ENCODE measurements at regions not wholly inside any gene's neighbourhood (a gene's known extent, or its start where the extent isn't known, plus 50 kb on each side); places are given as distances from the start of the nearest gene placed in this dataset.
A peak's percentile ranks its signal among the peaks of the same experiment; 100 is the strongest.

GRCh38 chr12:125704803-125705202, 639.6 kb downstream of the AACS start:
- Histone ChIP-seq H3K18ac (ENCODE audit: low read length) (no peak overlapping the region), H3K4me2 (ENCODE audit: insufficient read depth, low read length, poor library complexity, severe bottlenecking) (no peak overlapping the region), H3K36me3 (replicated peaks in 1 of 2; ENCODE audit: control insufficient read depth in 2 of 2, insufficient read depth in 2 of 2, low read length in 2 of 2) (no peaks in the 10 kb centered on the region), H3K27ac (replicated peaks; ENCODE audit: low read length) (no peak overlapping the region), H2BK5ac (ENCODE audit: low read length) (no peak overlapping the region), H4K91ac (ENCODE audit: low read depth, low read length, poor library complexity) (no peak overlapping the region), H3K9ac (ENCODE audit: low read depth, low read length, poor library complexity) (no peak overlapping the region), H3K79me1 (ENCODE audit: low read depth, low read length) (no peaks in the 10 kb centered on the region), H2BK120ac (ENCODE audit: low read depth, low read length) (no peak overlapping the region), H3K4ac (ENCODE audit: low read length) (no peak overlapping the region), H2AK5ac (ENCODE audit: low read depth, low read length) (no peak overlapping the region), H3K4me3 (ENCODE audit: low read length in 2 of 2) (no peak overlapping the region), H3K9me3 (replicated peaks in 1 of 2; ENCODE audit: control insufficient read depth in 2 of 2, insufficient read depth in 1 of 2, low read depth in 1 of 2, low read length in 2 of 2) (no peaks in the 10 kb centered on the region), H2AFZ (ENCODE audit: low read length) (no peak overlapping the region), H3K4me1 (ENCODE audit: control insufficient read depth in 2 of 2, insufficient read depth in 1 of 2, low read depth in 1 of 2, low read length in 2 of 2) (no peaks in the 10 kb centered on the region), H2BK15ac (ENCODE audit: low read length) (no peak overlapping the region), H3K23ac (ENCODE audit: low read depth, low read length, poor library complexity) (no peak overlapping the region), H2BK12ac (ENCODE audit: low read length) (no peak overlapping the region), H3K14ac (ENCODE audit: low read length) (no peak overlapping the region), H3K27me3 (ENCODE audit: control insufficient read depth in 3 of 3, insufficient read depth in 3 of 3, low read depth in 1 of 3, low read length in 3 of 3) (no peaks in the 10 kb centered on the region), H4K8ac (ENCODE audit: low read depth, low read length) (no peak overlapping the region)
- no peak for DNase-seq (ENCODE audit: low spot score)
- WGBS, 2 donors (ENCODE audit: extremely low coverage in 2 of 2, insufficient read length in 2 of 2, insufficient replicate concordance in 1 of 2): no CpG with 5 or more reads among the region's 3 CpGs

GRCh38 chr12:125720961-125721360, 655.7 kb downstream of the AACS start:
- Histone ChIP-seq H2BK12ac (ENCODE audit: low read length) (no peak overlapping the region), H3K27me3 (ENCODE audit: control insufficient read depth in 3 of 3, insufficient read depth in 3 of 3, low read depth in 1 of 3, low read length in 3 of 3) (peaks cover 0 to 2% (median 0%) of the 10 kb centered on the region in 3 experiments), H2BK5ac (ENCODE audit: low read length) (no peak overlapping the region), H2BK15ac (ENCODE audit: low read length) (no peak overlapping the region), H3K4me1 (ENCODE audit: control insufficient read depth in 2 of 2, insufficient read depth in 1 of 2, low read depth in 1 of 2, low read length in 2 of 2) (peaks cover 0 to 2% of the 10 kb centered on the region in 2 donors), H4K8ac (ENCODE audit: low read depth, low read length) (no peak overlapping the region), H4K91ac (ENCODE audit: low read depth, low read length, poor library complexity) (no peak overlapping the region), H3K79me1 (ENCODE audit: low read depth, low read length) (no peaks in the 10 kb centered on the region), H3K18ac (ENCODE audit: low read length) (no peak overlapping the region), H3K4me2 (ENCODE audit: insufficient read depth, low read length, poor library complexity, severe bottlenecking) (no peak overlapping the region), H2BK120ac (ENCODE audit: low read depth, low read length) (no peak overlapping the region), H3K9me3 (replicated peaks in 1 of 2; ENCODE audit: control insufficient read depth in 2 of 2, insufficient read depth in 1 of 2, low read depth in 1 of 2, low read length in 2 of 2) (peaks cover 4 to 9% of the 10 kb centered on the region in 2 donors), H3K14ac (ENCODE audit: low read length) (peak overlapping the region; percentile 25), H3K23ac (ENCODE audit: low read depth, low read length, poor library complexity) (no peak overlapping the region), H3K9ac (ENCODE audit: low read depth, low read length, poor library complexity) (peak overlapping the region; percentile 7), H2AK5ac (ENCODE audit: low read depth, low read length) (no peak overlapping the region), H3K36me3 (replicated peaks in 1 of 2; ENCODE audit: control insufficient read depth in 2 of 2, insufficient read depth in 2 of 2, low read length in 2 of 2) (peaks cover 0 to 2% of the 10 kb centered on the region in 2 donors), H3K4me3 (ENCODE audit: low read length in 2 of 2) (peak overlapping the region in 1 of 2 donors; percentile 52), H3K27ac (replicated peaks; ENCODE audit: low read length) (no peak overlapping the region), H3K4ac (ENCODE audit: low read length) (no peak overlapping the region), H2AFZ (ENCODE audit: low read length) (no peak overlapping the region)
- whole genome bisulfite sequencing, 2 donors (ENCODE audit: extremely low coverage in 2 of 2, insufficient read length in 2 of 2, insufficient replicate concordance in 1 of 2): no CpG with 5 or more reads among the region's 10 CpGs
- DNase-seq (ENCODE audit: low spot score): no peak

- Histone ChIP-seq H3K4me1 (ENCODE audit: control insufficient read depth in 2 of 2, insufficient read depth in 1 of 2, low read depth in 1 of 2, low read length in 2 of 2) (no peaks in the 10 kb centered on the region), H4K91ac (ENCODE audit: low read depth, low read length, poor library complexity) (no peak overlapping the region), H3K27ac (replicated peaks; ENCODE audit: low read length) (no peak overlapping the region), H3K18ac (ENCODE audit: low read length) (no peak overlapping the region), H3K27me3 (ENCODE audit: control insufficient read depth in 3 of 3, insufficient read depth in 3 of 3, low read depth in 1 of 3, low read length in 3 of 3) (no peaks in the 10 kb centered on the region), H2AFZ (ENCODE audit: low read length) (no peak overlapping the region), H3K9me3 (replicated peaks in 1 of 2; ENCODE audit: control insufficient read depth in 2 of 2, insufficient read depth in 1 of 2, low read depth in 1 of 2, low read length in 2 of 2) (peaks cover 0 to 5% of the 10 kb centered on the region in 2 donors), H3K4ac (ENCODE audit: low read length) (no peak overlapping the region), H2BK15ac (ENCODE audit: low read length) (no peak overlapping the region), H3K79me1 (ENCODE audit: low read depth, low read length) (no peaks in the 10 kb centered on the region), H2BK5ac (ENCODE audit: low read length) (no peak overlapping the region), H2AK5ac (ENCODE audit: low read depth, low read length) (no peak overlapping the region), H3K9ac (ENCODE audit: low read depth, low read length, poor library complexity) (no peak overlapping the region), H4K8ac (ENCODE audit: low read depth, low read length) (no peak overlapping the region), H2BK120ac (ENCODE audit: low read depth, low read length) (no peak overlapping the region), H3K23ac (ENCODE audit: low read depth, low read length, poor library complexity) (no peak overlapping the region), H3K14ac (ENCODE audit: low read length) (no peak overlapping the region), H2BK12ac (ENCODE audit: low read length) (no peak overlapping the region), H3K4me2 (ENCODE audit: insufficient read depth, low read length, poor library complexity, severe bottlenecking) (no peak overlapping the region), H3K4me3 (ENCODE audit: low read length in 2 of 2) (no peak overlapping the region), H3K36me3 (replicated peaks in 1 of 2; ENCODE audit: control insufficient read depth in 2 of 2, insufficient read depth in 2 of 2, low read length in 2 of 2) (no peaks in the 10 kb centered on the region)
- no peak for DNase-seq (ENCODE audit: low spot score)
- WGBS, 2 donors (ENCODE audit: extremely low coverage in 2 of 2, insufficient read length in 2 of 2, insufficient replicate concordance in 1 of 2): no CpG with 5 or more reads among the region's 1 CpG
These were observed 668.9 kb downstream of the AACS start for GRCh38 chr12:125734137-125734536.

GRCh38 chr12:125738211-125738610, 673.0 kb downstream of the AACS start:
- no peak overlapping the region for H3K18ac ChIP-seq (ENCODE audit: low read length)
- H3K4me1 ChIP-seq (ENCODE audit: control insufficient read depth in 2 of 2, insufficient read depth in 1 of 2, low read depth in 1 of 2, low read length in 2 of 2): no peaks in the 10 kb centered on the region
- H3K4me2 ChIP-seq (ENCODE audit: insufficient read depth, low read length, poor library complexity, severe bottlenecking): no peak overlapping the region
- no peak overlapping the region for H2BK15ac ChIP-seq (ENCODE audit: low read length)
- no peak for DNase-seq (ENCODE audit: low spot score)
- no peak overlapping the region for H3K4ac ChIP-seq (ENCODE audit: low read length)
- no peak overlapping the region for H3K23ac ChIP-seq (ENCODE audit: low read depth, low read length, poor library complexity)
- H3K9me3 ChIP-seq (replicated peaks in 1 of 2; ENCODE audit: control insufficient read depth in 2 of 2, insufficient read depth in 1 of 2, low read depth in 1 of 2, low read length in 2 of 2): peaks cover 0 to 1% of the 10 kb centered on the region in 2 donors
- no peak overlapping the region for H2AFZ ChIP-seq (ENCODE audit: low read length)
- H3K27me3 ChIP-seq (ENCODE audit: control insufficient read depth in 3 of 3, insufficient read depth in 3 of 3, low read depth in 1 of 3, low read length in 3 of 3): no peaks in the 10 kb centered on the region
- no peak overlapping the region for H3K9ac ChIP-seq (ENCODE audit: low read depth, low read length, poor library complexity)
- H2AK5ac ChIP-seq (ENCODE audit: low read depth, low read length): no peak overlapping the region
- peak overlapping the region; percentile 31 for H3K14ac ChIP-seq (ENCODE audit: low read length)
- H4K91ac ChIP-seq (ENCODE audit: low read depth, low read length, poor library complexity): no peak overlapping the region
- no peak overlapping the region for H2BK120ac ChIP-seq (ENCODE audit: low read depth, low read length)
- no peaks in the 10 kb centered on the region for H3K79me1 ChIP-seq (ENCODE audit: low read depth, low read length)
- WGBS, 2 donors (ENCODE audit: extremely low coverage in 2 of 2, insufficient read length in 2 of 2, insufficient replicate concordance in 1 of 2): no CpG with 5 or more reads among the region's 1 CpG
- H4K8ac ChIP-seq (ENCODE audit: low read depth, low read length): no peak overlapping the region
- no peak overlapping the region for H2BK5ac ChIP-seq (ENCODE audit: low read length)
- no peak overlapping the region for H2BK12ac ChIP-seq (ENCODE audit: low read length)
- H3K36me3 ChIP-seq (replicated peaks in 1 of 2; ENCODE audit: control insufficient read depth in 2 of 2, insufficient read depth in 2 of 2, low read length in 2 of 2): no peaks in the 10 kb centered on the region
- H3K27ac ChIP-seq (replicated peaks; ENCODE audit: low read length): no peak overlapping the region
- H3K4me3 ChIP-seq (ENCODE audit: low read length in 2 of 2): peak overlapping the region in 1 of 2 donors; percentile 51
